Activated CD4-positive, alpha-beta T cell treated with anti-CD3 and anti-CD28 coated beads, Interleukin-2, amount 50 U/mL, for 16 hours (primary cell): ENCODE measurements at regions not wholly inside any gene's neighbourhood (a gene's known extent, or its start where the extent isn't known, plus 50 kb on each side); places are given as distances from the start of the nearest gene placed in this dataset.

ENCODE experiments used
- DNase-seq: peaks from one replicate; pipeline ENCODE4 v3.0.0-alpha.2; 2020

DNA sequence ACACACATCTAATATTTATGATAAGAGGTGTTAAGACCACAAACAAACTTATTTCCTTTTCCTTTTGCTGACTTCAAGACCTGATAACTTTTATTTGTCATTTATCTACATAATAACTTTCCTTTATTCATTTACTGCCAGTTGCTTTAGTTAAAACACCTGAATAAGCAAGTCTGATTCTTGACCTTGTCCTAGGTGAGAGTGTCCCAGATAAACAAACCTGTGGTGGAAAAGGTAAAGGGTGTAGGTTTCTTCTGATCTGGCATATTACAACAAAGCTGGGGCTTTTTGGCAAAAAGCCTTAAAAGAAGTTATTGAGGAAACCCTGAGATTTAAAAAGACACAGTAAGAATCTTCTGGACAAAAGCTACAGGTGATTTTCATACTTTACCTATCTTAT is 191.5 kb downstream of the ZBBX start:
- DNase-seq = no peak

- DNase-seq = no peak
Measured at GRCh38 chr3:167187221-167187620, 192.9 kb downstream of the ZBBX start.

DNA sequence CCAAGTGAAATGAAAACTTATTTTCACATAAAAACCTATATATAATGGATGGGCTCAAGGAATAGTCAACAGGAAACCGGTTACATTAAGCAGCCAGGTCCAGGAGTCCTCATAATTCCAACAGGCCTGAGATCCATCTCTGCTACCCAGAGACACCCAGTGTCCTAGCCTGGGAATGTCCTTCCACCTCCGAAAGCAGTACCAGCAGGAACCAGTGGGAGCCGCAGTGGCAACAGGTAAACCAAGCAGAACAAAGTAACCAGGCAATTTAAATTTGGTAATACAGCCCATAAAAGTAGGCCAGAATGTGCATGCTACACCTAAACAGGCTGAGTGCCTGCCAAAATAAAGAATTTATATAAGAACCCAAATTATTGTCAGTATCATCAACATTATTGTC is 195.6 kb downstream of the ZBBX start:
- no peak for DNase-seq

GRCh38 chr3:167172377-167172776 is 207.7 kb downstream of the ZBBX start:
- no peak for DNase-seq

DNA sequence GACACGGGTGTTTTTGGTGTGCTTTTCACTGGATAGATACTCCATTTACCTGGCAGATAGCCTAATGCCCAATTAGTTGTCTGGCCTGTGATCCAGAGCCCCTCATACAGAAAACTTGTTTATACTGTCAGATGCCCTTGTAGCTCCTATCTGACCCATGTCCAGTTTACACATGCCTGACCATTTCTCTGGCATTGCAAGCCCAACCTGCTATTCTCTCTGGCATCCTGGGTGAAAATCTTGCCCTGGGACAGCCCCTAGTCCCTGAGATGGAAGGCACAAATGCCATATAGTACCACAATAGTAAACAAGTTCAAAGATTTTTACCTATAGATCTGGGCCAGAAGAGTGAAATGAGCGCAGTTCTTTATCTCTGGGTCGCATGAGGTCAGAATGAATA is 212.6 kb downstream of the ZBBX start:
- DNase-seq = no peak

- DNase-seq = no peak
Measured at GRCh38 chr3:167166594-167167253, 213.4 kb downstream of the ZBBX start.

DNA sequence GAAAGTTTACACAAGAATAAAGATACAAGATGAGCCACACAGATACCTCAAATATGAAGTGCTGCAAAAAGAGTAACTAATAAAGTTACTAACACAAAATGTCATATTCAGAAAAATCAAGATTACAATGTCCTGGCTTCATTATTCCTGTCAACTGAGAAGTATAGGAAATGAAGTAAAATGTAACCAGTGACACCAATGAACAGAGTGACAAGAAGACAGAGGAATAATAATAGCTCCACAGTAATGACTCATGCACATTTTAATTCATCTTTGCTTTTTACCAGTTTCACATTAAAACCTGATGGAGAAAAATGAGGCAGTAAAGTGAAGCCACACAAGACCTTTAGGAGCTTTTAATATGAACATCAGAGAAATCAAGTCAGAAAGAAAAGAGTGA is 214.1 kb downstream of the ZBBX start:
- DNase-seq = no peak

- no peak for DNase-seq
Measured at GRCh38 chr3:167163580-167163979, 216.5 kb downstream of the ZBBX start.

GRCh38 chr3:167162083-167162482 is 218.0 kb downstream of the ZBBX start:
- DNase-seq = no peak

DNA sequence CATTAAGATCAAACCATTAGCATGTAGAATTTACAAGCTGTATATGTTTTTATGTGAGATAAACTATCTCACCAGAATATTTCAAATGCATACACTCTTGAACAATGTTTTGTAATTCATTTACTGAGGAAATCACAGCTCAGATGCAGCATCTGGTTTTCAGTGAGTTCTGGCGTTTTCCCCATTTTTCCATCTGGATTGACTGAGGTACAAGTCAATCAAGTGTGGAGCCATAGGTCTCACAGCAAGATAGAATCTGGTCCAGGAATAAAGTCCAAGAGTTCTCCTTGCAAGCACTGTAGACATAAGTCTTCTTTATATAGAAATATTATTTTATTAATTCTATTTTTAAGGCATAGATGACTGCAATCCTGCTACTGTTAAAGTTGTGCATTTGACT is 219.3 kb downstream of the ZBBX start:
- no peak for DNase-seq

GRCh38 chr3:167151636-167152035 is 228.5 kb downstream of the ZBBX start:
- DNase-seq = no peak

DNA sequence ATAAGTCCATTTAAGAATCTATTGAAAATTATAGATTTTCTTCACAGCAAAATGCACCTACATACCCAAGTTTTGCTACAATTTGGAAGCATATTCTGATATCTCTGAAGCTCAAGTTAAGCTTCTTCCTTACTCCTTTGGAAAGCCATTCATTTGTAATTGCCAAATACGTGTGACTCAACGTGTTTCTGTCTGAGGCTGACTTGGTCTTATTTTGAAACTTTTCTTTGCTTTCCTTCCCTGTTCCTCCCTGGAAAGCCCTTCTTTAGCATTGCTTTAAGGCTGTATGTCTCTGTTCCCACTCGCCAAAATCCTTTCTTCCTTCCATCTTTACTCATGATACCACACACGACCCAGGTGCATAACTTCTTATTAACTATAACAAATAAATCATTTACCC is 232.0 kb downstream of the ZBBX start:
- DNase-seq = no peak

GRCh38 chr3:167146911-167147310 is 233.2 kb downstream of the ZBBX start:
- no peak for DNase-seq

DNA sequence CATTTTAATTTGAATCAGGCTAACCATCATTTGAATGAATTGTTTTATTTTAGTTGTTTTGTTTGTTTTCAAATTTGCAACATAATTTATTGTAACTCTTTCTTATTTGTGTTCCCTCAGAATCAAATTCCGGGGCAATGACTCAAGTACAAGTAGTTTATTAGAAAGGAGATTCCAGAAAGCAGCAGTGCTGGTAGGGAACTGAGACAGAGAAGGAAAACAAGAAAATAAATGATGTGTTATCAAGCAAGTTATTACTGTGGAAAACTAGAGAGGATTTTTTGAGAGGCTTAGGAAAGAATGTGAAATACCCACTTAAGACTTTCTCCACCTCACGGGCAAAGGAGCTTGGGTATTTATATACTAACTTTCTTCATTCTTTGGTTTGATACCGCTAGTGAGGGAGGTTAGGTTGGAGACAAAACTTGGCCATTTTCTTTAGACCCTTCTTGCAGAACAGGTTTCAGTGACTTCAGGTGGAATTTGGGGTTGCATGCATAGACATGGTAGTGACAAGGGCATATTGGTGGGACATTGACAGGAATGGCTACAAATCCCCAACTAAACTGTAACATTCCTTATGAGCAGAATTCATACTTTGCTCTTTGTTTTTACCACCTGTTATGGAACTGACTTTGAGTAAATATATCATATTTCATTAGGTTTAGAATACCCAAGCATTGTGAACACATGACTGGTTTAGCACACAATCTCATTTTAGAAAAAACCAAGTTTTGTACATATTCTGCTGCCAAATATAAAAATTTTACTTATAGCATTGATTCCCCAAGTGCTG is 254.3 kb downstream of the ZBBX start:
- no peak for DNase-seq

DNA sequence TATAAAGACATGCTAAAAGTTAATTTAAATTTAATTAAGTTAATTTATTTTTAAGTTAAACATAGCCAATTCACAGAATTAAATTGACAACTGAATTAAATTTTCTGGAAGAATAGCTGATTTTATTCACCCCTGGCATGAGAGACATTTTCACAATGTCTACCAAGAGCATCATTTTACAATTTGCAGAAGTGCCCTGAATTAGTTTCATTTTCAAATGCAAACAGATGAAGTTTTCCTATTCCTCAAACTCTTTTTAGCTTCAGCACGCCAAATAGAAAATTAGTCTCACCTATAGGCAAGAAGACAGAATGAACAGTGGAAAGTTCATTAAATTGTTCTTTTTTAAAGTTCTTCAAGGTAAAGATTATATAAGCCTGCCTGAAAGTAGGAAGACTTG is 259.3 kb downstream of the ZBBX start:
- DNase-seq = no peak

DNA sequence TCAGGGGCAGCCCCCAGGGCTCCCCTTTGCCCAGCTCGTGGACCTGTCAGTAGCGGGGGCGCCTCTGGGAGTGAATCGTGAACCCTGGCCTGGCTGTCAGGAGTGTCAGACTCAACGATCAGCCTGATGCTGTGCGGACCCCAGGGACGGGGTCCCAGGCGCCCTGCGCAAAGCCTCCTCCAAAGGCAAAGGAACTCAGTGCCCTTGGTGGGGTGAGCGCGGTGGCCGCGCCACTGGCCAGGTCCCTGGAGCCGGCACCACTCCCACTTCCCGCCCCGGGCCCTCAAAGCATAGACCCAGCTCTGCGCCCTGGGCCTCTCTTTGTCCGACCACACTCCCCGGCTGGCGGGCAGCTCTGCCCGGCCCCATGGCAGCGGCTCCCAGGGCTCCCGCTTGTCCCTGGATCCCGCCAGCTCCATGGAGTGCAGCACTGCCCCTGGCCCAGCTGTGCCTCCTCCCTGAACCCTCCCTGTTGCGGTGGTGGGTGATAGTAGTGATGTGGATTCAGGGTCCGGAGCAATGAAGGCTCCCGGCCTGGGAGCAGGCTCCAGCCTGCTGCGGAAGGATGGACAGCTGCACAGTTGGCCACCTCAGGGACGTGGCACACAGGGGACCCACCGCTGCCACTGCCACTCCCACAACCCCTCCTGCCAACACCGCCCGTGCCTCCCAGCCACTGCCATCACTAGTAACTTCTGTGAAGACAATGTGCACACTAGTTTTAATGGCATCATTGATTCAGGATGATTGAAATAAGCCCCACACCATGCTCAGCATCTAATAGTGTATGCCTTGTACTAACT is 263.8 kb downstream of the ZBBX start:
- no peak for DNase-seq

- DNase-seq = no peak
Measured at GRCh38 chr3:167115331-167115934, 264.7 kb downstream of the ZBBX start.

DNA sequence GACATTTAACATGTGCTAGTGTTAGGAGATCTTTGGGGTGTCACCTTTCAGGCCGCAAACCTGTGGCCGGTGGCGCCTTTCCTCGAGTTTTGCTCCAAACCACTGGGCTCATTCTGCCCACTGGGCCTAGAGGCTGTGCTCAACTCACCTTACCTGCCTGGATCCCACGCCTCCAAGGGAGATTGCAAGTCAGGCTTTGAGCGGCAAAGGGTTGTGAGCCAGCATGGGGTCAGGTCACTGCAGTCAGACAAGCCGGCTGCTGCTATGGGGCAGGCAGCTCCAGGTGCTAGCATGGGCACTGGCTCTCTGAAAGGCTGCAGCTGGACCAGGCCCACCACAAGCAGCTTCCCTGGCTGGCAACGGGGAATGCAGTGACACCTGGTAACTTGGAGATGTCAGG is 265.5 kb downstream of the ZBBX start:
- no peak for DNase-seq

DNA sequence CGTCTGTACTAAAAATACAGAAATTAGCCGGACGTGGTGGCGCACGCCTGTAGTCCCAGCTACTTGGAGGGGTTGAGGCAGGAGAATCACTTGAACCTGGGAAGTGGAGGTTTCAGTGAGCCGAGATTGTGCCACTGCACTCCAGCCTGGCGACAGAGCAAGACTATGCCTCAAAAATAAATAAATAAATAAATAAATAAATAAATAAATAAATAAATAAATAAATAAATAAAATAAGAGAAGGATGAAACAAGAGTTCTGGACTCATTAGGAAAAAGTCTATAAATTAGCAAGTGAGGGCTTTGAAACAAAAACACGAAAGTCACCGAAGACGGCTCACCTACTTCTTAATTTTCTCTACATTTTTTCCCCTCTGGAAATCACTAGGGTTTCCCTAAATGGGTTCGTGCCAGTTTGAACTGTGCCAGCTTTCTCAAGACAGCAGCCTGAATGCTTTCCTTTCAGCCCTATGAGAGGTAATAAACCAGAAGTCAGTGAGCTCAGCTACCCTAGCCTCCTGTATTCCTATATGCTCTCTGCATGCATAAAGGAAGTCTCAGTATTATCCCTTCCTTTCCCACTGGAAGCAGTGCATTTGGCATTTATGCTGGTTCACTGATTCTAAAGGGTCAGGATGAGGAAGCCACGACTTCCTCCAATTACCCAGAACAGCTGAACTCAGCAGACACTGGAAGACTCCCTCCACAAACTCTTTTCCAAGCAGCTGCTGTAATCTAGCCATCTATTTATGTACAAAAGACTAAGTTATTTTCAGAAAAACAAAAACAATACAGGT is 266.9 kb downstream of the ZBBX start:
- DNase-seq = no peak

- no peak for DNase-seq
Measured at GRCh38 chr3:167110901-167111300, 269.2 kb downstream of the ZBBX start.

DNA sequence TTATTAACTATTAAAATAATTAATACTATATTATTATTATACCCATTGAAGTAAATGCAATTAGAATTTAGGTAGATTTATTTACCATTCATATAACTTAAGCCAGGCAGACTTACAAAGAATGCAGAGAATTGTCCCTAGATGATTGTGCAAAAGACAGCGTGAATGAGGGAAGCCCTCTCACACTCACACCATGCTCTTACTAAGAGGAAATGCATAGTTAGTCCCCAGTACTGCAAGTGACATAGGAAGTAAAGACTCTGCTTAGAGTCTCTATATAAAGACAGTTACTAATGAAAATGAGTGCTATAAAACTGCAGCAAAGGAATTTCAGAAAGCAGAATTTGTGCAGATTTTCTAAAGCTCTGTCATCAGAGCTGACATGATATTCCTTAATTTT is 270.4 kb downstream of the ZBBX start:
- DNase-seq = no peak

GRCh38 chr3:167106456-167106855 is 273.6 kb downstream of the ZBBX start:
- no peak for DNase-seq

DNA sequence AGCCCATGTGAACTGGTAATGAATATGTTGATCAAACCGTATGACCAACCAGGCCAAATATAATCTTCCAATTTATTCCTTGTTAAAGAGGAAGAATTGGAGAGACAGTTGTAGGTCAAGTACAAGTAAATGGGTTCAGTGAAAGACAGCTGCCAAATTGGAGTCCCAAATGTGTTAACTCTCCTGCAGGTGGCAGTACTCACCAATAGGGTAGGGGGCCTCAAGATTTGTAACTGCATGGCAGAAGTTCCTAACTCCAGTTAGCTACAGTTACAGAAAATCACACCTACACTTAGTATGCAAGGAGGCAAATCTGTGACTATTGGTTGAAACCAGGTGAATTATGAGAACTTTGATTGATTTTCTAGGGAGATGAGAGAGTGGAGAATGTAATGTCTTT is 278.0 kb downstream of the ZBBX start:
- peak; percentile 0 for DNase-seq
